ENCODE measurements at regions not wholly inside any gene's neighbourhood (a gene's known extent, or its start where the extent isn't known, plus 50 kb on each side); places are given as distances from the start of the nearest gene placed in this dataset.

DNA sequence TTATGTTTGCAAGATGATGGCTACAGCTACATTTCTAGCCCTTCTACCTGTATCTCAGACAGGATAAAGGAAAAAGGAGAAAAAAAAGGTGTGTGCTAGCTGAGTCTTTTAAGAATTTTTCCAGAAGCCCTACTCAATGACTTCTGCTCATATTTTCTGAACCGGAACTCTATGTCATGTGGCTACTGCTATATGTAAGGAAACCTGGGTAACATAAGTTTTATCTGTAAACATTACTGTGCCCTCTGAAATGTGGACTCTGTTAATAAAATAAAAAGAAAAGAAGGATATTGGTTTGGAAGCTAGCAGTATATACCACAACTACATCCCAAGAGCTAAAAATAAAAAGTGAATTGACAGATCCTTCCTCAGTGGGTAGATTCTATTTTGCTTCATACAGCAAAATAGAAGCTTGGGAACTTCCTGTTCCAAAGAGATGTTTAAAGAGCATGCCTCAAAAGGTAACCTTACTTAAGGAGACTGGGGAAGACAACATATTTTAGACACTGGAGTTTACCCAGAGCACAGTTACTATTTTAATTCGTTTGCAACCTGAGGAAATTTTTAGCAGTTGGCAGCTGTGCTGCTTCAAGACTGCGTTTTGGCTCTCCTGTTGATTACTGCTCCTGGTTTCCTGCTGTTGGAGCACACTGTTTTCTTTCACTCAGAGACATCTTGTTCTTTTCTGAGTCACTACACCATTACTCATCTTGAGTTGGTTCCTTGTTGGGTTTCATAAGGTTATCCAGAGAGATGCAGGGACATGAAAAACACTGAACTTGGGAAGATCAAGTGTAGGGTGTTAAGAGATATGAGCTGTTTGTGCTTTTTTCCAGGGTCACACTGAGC is 280.7 kb downstream of the NFKBIZ start:
- POLR2A ChIA-PET = interaction anchor here (0.9 kb wide), 1 partner anchor 281 kb away, joined by 3 read pairs; the partner anchor contains the start of gene NFKBIZ
- CTCF ChIA-PET = interaction anchor here (1.3 to 1.5 kb wide), 2 partner anchors 95 to 316 kb away, joined by 5 to 6 read pairs; no protein-coding TSS in a partner anchor
- no peak for DNase-seq (ENCODE audit: low read depth, low spot score)
- no peak overlapping the region for H3K4me3 ChIP-seq (ENCODE audit: low read depth, low read length)
- TF ChIP-seq, protein P1, sequence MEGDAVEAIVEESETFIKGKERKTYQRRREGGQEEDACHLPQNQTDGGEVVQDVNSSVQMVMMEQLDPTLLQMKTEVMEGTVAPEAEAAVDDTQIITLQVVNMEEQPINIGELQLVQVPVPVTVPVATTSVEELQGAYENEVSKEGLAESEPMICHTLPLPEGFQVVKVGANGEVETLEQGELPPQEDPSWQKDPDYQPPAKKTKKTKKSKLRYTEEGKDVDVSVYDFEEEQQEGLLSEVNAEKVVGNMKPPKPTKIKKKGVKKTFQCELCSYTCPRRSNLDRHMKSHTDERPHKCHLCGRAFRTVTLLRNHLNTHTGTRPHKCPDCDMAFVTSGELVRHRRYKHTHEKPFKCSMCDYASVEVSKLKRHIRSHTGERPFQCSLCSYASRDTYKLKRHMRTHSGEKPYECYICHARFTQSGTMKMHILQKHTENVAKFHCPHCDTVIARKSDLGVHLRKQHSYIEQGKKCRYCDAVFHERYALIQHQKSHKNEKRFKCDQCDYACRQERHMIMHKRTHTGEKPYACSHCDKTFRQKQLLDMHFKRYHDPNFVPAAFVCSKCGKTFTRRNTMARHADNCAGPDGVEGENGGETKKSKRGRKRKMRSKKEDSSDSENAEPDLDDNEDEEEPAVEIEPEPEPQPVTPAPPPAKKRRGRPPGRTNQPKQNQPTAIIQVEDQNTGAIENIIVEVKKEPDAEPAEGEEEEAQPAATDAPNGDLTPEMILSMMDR (IDR thresholded peaks at IDR 0.05; ENCODE audit: insufficient read depth, low read length, missing control alignments) = no peak

- no peak for DNase-seq (ENCODE audit: low read depth, low spot score)
- CTCF ChIA-PET = no interaction called here
- TF ChIP-seq, protein P1 (IDR thresholded peaks at IDR 0.05; ENCODE audit: insufficient read depth, low read length, missing control alignments) = no peak
- POLR2A ChIA-PET = no interaction called here
- no peak overlapping the region for H3K4me3 ChIP-seq (ENCODE audit: low read depth, low read length)
These were observed 283.1 kb downstream of the NFKBIZ start for GRCh38 chr3:102132370-102132769.

DNA sequence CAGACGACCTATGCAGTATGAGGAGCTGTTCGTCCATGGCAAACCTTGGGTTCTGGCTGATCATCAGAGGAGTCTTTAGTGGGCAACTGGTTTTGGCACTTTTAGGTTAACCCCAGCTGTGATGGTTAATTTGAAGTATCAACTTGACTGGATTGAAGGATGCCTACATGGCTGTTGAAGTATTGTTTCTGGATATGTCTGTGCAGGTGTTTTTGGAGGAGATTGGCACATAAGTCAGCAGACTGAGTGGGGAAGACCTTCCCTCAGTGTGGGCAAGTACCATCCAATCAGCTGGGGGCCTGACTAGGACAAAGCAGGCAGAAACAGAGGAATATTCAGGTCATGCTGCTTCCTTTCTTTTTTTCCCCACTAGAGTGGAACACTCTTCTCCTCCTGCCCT is 284.1 kb downstream of the NFKBIZ start:
- H3K4me3 ChIP-seq (ENCODE audit: low read depth, low read length) = no peak overlapping the region
- TF ChIP-seq, protein P1 (IDR thresholded peaks at IDR 0.05; ENCODE audit: insufficient read depth, low read length, missing control alignments) = no peak
- POLR2A ChIA-PET = no interaction called here
- CTCF ChIA-PET = interaction anchor here (1.2 kb wide), 1 partner anchor 10 kb away, joined by 3 read pairs; no protein-coding TSS in a partner anchor
- no peak for DNase-seq (ENCODE audit: low read depth, low spot score)

- TF ChIP-seq, protein P1 (IDR thresholded peaks at IDR 0.05; ENCODE audit: insufficient read depth, low read length, missing control alignments) = no peak
- ChIA-PET CTCF (interaction anchor here (1.0 kb wide), 1 partner anchor 90 kb away, joined by 3 read pairs; no protein-coding TSS in a partner anchor), POLR2A (no interaction called here)
- no peak overlapping the region for H3K4me3 ChIP-seq (ENCODE audit: low read depth, low read length)
- no peak for DNase-seq (ENCODE audit: low read depth, low spot score)
These were observed 286.0 kb downstream of the NFKBIZ start for GRCh38 chr3:102135316-102135715.

GRCh38 chr3:102136183-102136582 is 286.9 kb downstream of the NFKBIZ start:
- TF ChIP-seq, protein P1 (IDR thresholded peaks at IDR 0.05; ENCODE audit: insufficient read depth, low read length, missing control alignments) = no peak
- H3K4me3 ChIP-seq (ENCODE audit: low read depth, low read length) = no peak overlapping the region
- no peak for DNase-seq (ENCODE audit: low read depth, low spot score)
- ChIA-PET CTCF (interaction anchor here (1.0 to 1.1 kb wide), 2 partner anchors 89 to 334 kb away, joined by 3 read pairs; no protein-coding TSS in a partner anchor), POLR2A (no interaction called here)

GRCh38 chr3:102140116-102140515 is 290.8 kb downstream of the NFKBIZ start:
- CTCF ChIA-PET = interaction anchor here (0.8 kb wide), 1 partner anchor 13 kb away, joined by 3 read pairs; no protein-coding TSS in a partner anchor
- TF ChIP-seq, protein P1 (IDR thresholded peaks at IDR 0.05; ENCODE audit: insufficient read depth, low read length, missing control alignments) = no peak
- POLR2A ChIA-PET = no interaction called here

More at GRCh38 chr3:102140116-102140515, 290.8 kb downstream of the NFKBIZ start:
- no peak overlapping the region for H3K4me3 ChIP-seq (ENCODE audit: low read depth, low read length)
- no peak for DNase-seq (ENCODE audit: low read depth, low spot score)

All from AG04449 (cell line).